ENCODE measurements at regions not wholly inside any gene's neighbourhood (a gene's known extent, or its start where the extent isn't known, plus 50 kb on each side); places are given as distances from the start of the nearest gene placed in this dataset.
"Not testable (repeated sequence)": the region's sequence is repeated elsewhere in the genome, so short reads cannot be mapped to it uniquely, and the experiment has no call there.

DNA sequence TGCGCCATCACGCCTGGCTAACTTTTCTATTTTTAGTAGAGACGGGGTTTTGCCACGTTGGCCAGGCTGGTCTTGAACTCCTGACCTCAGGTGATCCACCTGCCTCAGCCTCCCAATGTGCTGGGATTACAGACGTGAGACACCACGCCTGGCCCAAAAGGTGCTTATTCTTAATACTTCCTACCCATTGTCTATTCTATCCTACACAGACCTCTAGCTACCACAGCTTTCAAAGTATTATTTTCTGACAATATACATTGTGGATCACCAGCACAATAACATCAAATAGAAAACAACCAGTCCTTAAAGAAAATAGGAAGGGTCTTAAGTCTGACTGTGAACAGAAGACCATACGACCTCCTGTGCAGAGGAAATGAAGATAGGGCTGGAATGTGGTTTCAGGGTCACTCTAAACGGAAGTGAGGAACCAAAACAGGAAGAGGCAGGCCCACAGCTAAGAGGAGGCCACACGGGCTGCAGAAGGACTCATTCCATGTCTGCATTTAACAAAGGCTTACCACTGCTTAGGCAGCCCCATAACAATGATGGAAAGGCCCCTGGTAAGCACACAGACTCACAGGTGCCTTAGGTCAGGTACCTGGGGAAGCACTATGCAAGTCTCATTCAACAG lies 115.2 kb downstream of the ZFAND4 start:
- Histone ChIP-seq H3K4me2 (ENCODE audit: low read length) (no peak overlapping the region), H3K27ac (ENCODE audit: low read length) (no peak overlapping the region), H3K27me3 (ENCODE audit: insufficient read depth, low read depth, low read length) (no peaks in the 10 kb centered on the region), H3K9me2 (ENCODE audit: insufficient read depth, low read length) (no peaks in the 10 kb centered on the region), H3K4me3 (ENCODE audit: low read length) (no peak overlapping the region), H3K9ac (ENCODE audit: low read length) (no peak overlapping the region), H4K20me1 (ENCODE audit: insufficient read depth) (no peaks in the 10 kb centered on the region), H2AFZ (ENCODE audit: low read depth, low read length) (no peak overlapping the region), H3K9me3 (ENCODE audit: low read length) (no peaks in the 10 kb centered on the region), H3F3A (ENCODE audit: insufficient read depth, low read length, poor library complexity, severe bottlenecking) (no peaks in the 10 kb centered on the region), H3K79me2 (replicated peaks; ENCODE audit: insufficient read depth, low read length) (no peaks in the 10 kb centered on the region), H3K36me3 (ENCODE audit: insufficient read depth, low read length) (no peaks in the 10 kb centered on the region)
- TF ChIP-seq, protein P1, sequence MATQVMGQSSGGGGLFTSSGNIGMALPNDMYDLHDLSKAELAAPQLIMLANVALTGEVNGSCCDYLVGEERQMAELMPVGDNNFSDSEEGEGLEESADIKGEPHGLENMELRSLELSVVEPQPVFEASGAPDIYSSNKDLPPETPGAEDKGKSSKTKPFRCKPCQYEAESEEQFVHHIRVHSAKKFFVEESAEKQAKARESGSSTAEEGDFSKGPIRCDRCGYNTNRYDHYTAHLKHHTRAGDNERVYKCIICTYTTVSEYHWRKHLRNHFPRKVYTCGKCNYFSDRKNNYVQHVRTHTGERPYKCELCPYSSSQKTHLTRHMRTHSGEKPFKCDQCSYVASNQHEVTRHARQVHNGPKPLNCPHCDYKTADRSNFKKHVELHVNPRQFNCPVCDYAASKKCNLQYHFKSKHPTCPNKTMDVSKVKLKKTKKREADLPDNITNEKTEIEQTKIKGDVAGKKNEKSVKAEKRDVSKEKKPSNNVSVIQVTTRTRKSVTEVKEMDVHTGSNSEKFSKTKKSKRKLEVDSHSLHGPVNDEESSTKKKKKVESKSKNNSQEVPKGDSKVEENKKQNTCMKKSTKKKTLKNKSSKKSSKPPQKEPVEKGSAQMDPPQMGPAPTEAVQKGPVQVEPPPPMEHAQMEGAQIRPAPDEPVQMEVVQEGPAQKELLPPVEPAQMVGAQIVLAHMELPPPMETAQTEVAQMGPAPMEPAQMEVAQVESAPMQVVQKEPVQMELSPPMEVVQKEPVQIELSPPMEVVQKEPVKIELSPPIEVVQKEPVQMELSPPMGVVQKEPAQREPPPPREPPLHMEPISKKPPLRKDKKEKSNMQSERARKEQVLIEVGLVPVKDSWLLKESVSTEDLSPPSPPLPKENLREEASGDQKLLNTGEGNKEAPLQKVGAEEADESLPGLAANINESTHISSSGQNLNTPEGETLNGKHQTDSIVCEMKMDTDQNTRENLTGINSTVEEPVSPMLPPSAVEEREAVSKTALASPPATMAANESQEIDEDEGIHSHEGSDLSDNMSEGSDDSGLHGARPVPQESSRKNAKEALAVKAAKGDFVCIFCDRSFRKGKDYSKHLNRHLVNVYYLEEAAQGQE (IDR thresholded peaks at IDR 0.05; ENCODE audit: borderline replicate concordance), result no peak
- TF ChIP-seq, protein P2, sequence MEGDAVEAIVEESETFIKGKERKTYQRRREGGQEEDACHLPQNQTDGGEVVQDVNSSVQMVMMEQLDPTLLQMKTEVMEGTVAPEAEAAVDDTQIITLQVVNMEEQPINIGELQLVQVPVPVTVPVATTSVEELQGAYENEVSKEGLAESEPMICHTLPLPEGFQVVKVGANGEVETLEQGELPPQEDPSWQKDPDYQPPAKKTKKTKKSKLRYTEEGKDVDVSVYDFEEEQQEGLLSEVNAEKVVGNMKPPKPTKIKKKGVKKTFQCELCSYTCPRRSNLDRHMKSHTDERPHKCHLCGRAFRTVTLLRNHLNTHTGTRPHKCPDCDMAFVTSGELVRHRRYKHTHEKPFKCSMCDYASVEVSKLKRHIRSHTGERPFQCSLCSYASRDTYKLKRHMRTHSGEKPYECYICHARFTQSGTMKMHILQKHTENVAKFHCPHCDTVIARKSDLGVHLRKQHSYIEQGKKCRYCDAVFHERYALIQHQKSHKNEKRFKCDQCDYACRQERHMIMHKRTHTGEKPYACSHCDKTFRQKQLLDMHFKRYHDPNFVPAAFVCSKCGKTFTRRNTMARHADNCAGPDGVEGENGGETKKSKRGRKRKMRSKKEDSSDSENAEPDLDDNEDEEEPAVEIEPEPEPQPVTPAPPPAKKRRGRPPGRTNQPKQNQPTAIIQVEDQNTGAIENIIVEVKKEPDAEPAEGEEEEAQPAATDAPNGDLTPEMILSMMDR (IDR thresholded peaks at IDR 0.05; ENCODE audit: poor library complexity, severe bottlenecking), result no peak
- no peak for TF ChIP-seq SMC3 (conservative IDR thresholded peaks at IDR 0.05; ENCODE audit: poor library complexity)
- TF ChIP-seq EZH2 (IDR thresholded peaks at IDR 0.05; ENCODE audit: borderline replicate concordance, insufficient read depth, low read length, poor library complexity, severe bottlenecking), result no peak
- no peak for TF ChIP-seq EP300 (conservative IDR thresholded peaks at IDR 0.05; ENCODE audit: poor library complexity, severe bottlenecking)
- TF ChIP-seq RAD21 (conservative IDR thresholded peaks at IDR 0.05), result no peak
- no peak for TF ChIP-seq TAF1 (IDR thresholded peaks at IDR 0.05; ENCODE audit: low read depth)
- TF ChIP-seq MXI1 (conservative IDR thresholded peaks at IDR 0.05; ENCODE audit: poor library complexity, severe bottlenecking), result no peak

- Histone ChIP-seq H3K4me2 (ENCODE audit: low read length) (no peak overlapping the region), H3K36me3 (ENCODE audit: insufficient read depth, low read length) (no peaks in the 10 kb centered on the region), H3K4me3 (ENCODE audit: low read length) (no peak overlapping the region), H3K27me3 (ENCODE audit: insufficient read depth, low read depth, low read length) (no peaks in the 10 kb centered on the region), H3K79me2 (replicated peaks; ENCODE audit: insufficient read depth, low read length) (no peaks in the 10 kb centered on the region), H3K9ac (ENCODE audit: low read length) (no peak overlapping the region), H3F3A (ENCODE audit: insufficient read depth, low read length, poor library complexity, severe bottlenecking) (no peaks in the 10 kb centered on the region), H3K9me2 (ENCODE audit: insufficient read depth, low read length) (no peaks in the 10 kb centered on the region), H2AFZ (ENCODE audit: low read depth, low read length) (no peak overlapping the region), H4K20me1 (ENCODE audit: insufficient read depth) (no peaks in the 10 kb centered on the region), H3K9me3 (ENCODE audit: low read length) (no peaks in the 10 kb centered on the region), H3K27ac (ENCODE audit: low read length) (no peak overlapping the region)
- TF ChIP-seq RAD21 (conservative IDR thresholded peaks at IDR 0.05) (no peak), MXI1 (conservative IDR thresholded peaks at IDR 0.05; ENCODE audit: poor library complexity, severe bottlenecking) (no peak), EP300 (conservative IDR thresholded peaks at IDR 0.05; ENCODE audit: poor library complexity, severe bottlenecking) (no peak), EZH2 (IDR thresholded peaks at IDR 0.05; ENCODE audit: borderline replicate concordance, insufficient read depth, low read length, poor library complexity, severe bottlenecking) (no peak), TAF1 (IDR thresholded peaks at IDR 0.05; ENCODE audit: low read depth) (no peak), SMC3 (conservative IDR thresholded peaks at IDR 0.05; ENCODE audit: poor library complexity) (no peak), POLR2AphosphoS5 (IDR thresholded peaks at IDR 0.05) (no peak)
- TF ChIP-seq, protein P2 (IDR thresholded peaks at IDR 0.05; ENCODE audit: poor library complexity, severe bottlenecking), result no peak
- TF ChIP-seq, protein P1 (IDR thresholded peaks at IDR 0.05; ENCODE audit: borderline replicate concordance), result no peak
Measured at GRCh38 chr10:45555795-45556194, 116.8 kb downstream of the ZFAND4 start.

GRCh38 chr10:45555332-45555731 lies 117.2 kb downstream of the ZFAND4 start:
- H3K27ac ChIP-seq (ENCODE audit: low read length); H3K36me3 ChIP-seq (ENCODE audit: insufficient read depth, low read length); H4K20me1 ChIP-seq (ENCODE audit: insufficient read depth); H3K79me2 ChIP-seq (replicated peaks; ENCODE audit: insufficient read depth, low read length); H3K9me3 ChIP-seq (ENCODE audit: low read length); H3K27me3 ChIP-seq (ENCODE audit: insufficient read depth, low read depth, low read length); H2AFZ ChIP-seq (ENCODE audit: low read depth, low read length); H3K4me3 ChIP-seq (ENCODE audit: low read length); H3K9me2 ChIP-seq (ENCODE audit: insufficient read depth, low read length); H3F3A ChIP-seq (ENCODE audit: insufficient read depth, low read length, poor library complexity, severe bottlenecking); H3K9ac ChIP-seq (ENCODE audit: low read length); H3K4me2 ChIP-seq (ENCODE audit: low read length): not testable (repeated sequence)
